Stimulated activated CD4-positive, alpha-beta T cell treated with anti-CD3 and anti-CD28 coated beads, Interleukin-2, amount 100 ng/mL, for 48 hours (primary cell): ENCODE measurements at regions not wholly inside any gene's neighbourhood (a gene's known extent, or its start where the extent isn't known, plus 50 kb on each side); places are given as distances from the start of the nearest gene placed in this dataset.

ENCODE experiments used
- DNase-seq, 2 donors: peaks; one replicate each; pipeline ENCODE4 v3.0.0-alpha.2; 2020

DNA sequence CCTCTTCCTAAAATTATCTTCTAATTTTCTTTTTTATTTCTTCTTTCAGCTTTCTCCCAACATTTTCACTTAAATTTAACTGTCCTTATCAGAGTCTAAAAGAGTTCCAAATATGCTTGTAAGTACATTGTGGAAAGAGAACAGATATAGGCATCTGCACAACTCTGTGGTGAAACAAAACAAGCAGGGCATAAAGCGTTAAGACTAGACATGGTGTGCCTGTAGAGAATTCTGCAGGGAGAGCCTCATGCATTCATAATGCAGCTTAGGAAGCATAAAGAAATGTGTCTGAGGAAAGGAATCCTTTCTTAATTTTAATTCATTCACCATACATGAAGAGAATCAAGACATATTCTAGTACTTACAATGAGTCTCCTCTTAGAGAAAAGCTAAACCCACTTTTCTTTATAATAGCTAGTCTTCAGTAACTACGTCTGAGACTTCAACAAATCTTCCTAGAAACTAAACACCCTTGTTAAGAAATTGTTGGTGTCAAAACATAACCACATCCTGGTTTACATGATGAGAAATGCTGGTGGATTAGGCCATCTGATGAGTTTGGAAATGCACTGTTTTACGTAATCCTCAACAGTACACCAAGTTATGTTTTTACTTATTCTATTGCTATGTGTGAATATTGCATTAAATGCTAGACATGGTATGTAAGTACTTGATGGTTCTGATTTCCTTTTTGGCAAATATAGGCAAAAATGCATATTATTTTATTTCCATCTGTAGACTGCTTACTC, 307.8 kb upstream of the GIMD1 start:
- DNase-seq, result no peak

DNA sequence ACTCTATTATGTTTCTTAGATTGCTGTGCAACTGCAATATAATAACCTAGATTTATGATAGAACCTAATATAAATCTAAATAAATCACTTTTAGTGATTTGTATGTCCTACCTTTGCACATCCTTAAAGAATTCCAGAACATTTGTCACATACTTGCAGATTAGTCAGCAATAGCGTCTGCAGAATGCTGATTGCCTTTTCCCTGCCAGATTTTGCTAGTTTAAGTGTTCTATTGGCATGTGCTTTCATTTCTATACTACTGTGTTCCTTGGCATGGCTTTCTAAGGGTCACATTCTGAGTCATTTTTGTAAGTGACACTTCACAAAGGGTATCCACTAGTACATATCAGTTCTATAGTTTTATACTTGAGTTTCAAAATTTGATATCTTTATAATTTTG, 303.1 kb upstream of the GIMD1 start:
- no peak for DNase-seq

DNA sequence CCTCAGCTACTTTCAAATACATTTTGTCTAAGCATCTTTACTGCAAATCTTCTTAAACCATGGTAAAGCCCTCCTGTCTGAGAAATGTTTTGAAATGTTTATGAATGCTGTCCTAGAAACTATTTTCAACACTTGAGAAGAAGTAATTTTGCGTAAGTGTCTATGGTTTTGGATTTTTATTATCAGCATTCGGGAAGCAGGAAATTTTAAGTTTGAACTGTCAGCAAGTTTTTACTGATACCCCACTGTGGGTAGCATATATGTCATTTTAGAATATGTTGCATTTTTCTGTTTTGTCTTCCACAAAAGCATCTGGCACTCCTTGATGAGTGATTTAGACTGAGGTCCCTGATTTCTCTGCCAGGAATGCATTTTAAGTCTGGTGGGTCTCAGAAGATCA, 302.4 kb upstream of the GIMD1 start:
- no peak for DNase-seq

DNA sequence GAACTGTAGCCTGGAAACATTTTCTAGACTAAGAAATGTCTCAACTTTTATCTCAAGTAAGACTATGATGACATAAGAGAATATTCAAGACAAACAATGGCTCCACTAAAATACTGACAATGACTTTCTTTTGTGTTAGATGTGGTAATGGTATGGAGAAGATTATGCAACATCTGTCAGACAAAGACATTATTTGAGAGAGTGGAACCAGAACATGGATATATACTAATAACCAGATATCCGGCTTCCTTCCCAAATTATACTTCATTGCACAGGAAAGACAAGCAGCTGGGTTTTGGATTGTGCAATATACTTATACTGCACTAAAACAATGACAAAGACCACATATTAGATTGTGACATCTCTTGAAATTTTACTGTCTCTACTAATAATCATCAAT, 290.8 kb upstream of the GIMD1 start:
- no peak for DNase-seq

DNA sequence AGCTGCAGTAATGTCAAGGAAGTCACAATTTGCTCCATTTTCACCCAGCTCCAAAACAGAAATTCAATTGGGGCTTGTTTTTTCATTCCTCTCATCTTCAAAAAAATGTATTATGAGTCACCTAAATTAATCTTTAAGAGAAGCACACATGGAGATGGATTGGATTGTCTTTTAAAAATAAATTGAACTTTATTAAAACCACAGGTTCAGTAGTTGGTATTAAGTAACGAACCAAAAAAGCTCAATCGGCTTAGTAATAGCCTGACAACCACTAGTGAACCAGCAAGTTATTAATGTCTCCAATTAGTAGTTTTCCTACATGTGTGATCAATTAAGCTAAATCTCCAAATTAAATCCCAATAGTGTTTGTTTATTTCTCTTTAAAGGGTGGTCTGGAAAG, 283.5 kb upstream of the GIMD1 start:
- DNase-seq, result no peak

DNA sequence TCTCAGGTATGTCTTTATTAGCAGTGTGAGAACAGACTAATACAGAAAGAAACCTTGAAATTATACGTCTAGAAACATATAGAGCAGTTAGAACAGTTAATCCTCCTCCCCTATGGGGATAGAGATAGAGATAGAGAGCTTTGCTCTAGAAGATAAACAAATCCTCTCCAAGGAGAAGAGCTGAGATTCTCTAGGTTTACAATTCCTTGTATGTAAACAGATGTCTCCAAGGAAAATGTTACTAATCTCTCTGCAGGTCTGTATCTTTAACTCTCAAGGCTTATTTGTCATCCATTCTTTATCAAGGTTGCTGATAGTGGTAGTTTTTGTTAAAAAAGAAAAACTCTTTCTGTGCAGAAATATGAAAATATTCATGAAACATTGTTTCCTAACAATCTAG, 282.1 kb upstream of the GIMD1 start:
- DNase-seq, result no peak

DNA sequence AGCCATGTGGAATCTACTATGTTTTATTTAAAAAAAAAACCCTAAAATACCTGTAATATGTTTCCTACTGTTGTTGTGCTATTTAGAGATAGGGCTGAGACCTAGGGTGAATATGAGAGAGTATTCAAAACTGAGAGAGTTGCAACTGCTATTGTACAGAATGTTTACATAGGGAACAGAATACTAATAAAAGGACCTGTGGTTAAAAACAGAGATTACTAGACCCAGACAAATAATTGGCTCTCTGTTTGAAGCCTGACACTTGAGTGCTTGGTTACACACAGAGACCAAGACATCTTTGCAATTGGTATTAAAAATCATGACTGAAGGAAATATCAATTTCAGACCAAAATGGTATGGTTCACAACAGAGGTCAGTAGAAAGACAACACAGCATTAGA, 278.9 kb upstream of the GIMD1 start:
- no peak for DNase-seq

DNA sequence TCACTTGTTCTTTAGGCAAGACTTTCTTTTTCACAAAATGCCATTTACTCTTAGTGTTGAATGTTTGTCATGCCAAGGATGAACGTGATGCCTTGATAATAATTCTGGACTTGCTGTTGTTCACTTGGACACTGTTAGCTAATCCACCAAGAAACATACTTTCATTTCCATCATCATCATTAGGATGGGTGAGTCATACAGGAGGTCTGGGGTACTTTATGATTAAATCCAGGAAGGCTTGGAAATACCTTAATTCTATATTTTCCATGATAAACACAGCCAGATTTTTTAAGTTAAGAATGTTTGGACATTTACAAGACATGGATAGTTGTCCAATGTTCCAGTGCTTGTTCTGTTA, 260.7 kb upstream of the GIMD1 start:
- no peak for DNase-seq

DNA sequence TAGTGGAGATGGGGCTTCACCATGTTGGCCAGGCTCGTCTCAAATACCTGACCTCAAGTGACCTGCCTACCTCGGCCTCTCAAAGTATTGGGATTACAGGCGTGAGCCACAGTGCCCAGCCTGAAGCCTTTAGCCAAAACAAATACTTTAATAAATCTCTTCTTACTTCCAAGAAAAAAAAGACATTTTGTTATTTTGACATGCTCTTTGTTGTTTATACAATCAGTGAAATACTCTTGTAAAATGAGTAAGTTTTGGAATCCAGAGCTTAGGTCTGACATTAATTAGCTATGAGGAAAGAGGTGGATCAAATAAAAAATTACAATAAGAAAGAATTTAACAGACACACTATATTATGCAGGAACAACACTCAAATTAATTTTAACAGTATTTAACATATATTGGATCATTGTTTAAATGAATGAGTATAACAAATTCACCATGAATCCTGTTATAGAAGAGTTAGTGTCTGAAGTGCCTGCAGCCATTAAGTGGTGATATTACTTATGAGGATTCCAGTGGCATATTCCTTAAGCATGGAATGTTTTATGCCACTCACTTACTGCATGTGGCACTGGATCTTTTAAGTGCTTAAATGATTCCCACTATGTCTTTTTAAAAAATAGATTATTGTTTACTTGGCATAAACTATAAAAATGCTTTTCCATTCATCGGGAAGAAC, 260.1 kb upstream of the GIMD1 start:
- no peak for DNase-seq

DNA sequence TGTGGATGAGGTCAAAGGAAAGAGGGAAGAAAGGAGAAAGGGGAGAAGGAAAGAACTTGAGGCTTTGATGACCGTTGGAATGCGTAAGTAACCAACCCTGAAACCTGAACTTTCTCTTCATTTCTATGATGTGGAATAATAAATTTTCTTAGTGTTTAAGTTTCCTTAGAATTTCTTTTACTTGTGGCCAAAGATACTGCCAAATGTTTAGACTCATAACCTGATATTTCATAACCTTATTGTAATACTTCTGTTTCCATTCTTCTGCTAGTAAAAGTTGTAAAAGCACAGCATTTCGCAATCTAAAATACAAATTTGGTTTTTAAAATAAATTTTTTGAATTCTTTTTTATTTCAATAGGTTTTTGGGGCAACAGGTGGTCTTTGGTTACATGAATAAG, 258.5 kb upstream of the GIMD1 start:
- DNase-seq, result no peak

DNA sequence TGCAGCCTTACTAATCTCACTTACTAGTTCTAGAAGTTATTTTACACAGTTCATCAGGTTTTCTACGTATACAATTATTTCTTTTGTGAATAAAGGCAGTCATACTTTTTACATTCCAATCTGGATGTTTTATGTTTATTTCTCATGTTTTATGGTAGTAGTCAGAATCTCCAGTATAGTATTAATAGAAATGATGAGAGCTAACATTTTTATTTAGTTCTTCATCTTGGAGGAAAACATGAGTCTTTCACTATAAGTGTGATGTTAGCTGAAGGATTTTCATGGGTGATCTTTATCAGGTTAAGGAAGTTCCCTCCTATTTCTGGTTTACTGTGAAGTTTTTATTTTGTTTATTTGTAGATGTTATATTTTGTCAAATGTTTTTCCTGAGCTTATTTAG, 256.1 kb upstream of the GIMD1 start:
- no peak for DNase-seq

DNA sequence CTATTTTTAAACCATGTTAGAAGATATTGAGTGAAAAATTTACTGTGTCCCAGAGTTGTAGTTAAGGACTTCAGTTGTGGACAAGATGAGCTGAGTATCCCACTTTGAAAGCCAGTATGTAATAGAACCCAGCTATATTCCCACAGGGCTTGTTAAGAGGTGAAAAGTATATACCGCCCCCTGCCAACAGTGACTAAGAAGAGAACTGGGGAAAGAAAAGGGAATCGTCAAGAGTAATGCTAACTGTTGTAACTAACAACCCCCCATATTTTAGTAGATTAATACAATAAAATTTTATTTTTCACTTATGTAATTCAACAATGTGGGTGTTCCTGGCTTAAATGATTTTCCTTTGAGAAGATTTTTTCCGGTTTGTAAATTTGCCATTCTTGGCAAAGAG, 250.4 kb upstream of the GIMD1 start:
- DNase-seq, result no peak

DNA sequence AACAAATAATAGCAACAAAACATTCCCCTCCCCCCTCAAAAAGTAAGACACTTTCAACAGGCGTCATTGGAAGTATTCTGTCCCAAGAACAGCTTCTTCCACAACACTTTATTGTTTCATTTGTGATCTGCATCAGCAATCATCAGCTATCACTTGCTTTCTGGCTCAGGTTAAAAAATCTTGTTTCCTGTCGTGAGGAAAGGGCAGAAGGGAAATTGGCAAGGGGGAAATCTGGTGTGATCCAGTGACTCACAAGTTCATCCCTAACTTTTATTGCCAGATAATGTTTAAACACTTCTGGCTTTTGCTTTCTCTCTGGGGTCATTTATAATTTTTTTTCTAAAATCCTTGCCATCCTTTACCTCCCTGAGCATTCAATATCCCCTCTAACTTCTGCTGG, 247.4 kb upstream of the GIMD1 start:
- DNase-seq, result no peak

DNA sequence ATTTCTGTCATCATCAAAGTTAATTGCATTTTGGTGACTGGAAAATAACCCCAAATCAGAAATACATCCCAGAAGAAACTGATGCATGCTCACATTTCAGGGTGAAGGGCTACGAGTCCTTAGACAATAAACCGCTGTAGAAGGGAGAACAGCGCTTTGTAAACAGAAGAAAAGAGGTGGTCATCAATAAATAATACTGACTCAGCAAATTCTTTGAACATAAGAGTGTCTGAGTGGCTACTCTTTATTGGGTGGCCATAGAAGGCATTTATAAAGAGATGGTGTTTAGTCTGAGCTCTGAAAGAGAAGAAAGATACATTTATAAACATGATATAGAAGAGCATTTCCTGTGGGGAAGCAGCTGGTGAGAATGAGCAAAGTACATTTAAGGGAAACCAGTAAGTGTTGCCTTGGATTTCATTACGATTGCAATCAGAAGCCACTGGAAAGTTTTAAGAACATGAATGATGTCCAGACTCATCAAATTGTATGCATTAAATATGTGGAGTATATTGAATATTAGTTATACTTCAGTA, 246.9 kb upstream of the GIMD1 start:
- no peak for DNase-seq

DNA sequence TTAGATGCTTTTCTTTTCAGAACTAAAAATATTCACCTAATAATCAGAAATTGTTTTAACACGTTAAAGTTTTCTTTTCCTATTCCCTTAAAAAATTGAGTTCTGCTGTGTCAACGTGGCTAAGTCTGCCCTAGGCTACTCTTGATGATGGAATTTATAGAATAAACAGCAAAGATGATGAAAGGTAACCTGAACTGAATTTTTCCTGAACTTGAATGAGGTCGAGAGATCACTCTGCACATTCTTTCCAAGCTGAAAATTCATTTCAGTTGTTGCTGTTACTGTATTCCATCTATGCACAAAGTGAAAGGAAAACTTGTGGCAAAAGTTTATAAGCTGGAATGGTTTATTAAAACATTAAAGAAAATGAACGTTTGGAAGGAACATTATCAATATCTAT, 245.9 kb upstream of the GIMD1 start:
- DNase-seq, result no peak

DNA sequence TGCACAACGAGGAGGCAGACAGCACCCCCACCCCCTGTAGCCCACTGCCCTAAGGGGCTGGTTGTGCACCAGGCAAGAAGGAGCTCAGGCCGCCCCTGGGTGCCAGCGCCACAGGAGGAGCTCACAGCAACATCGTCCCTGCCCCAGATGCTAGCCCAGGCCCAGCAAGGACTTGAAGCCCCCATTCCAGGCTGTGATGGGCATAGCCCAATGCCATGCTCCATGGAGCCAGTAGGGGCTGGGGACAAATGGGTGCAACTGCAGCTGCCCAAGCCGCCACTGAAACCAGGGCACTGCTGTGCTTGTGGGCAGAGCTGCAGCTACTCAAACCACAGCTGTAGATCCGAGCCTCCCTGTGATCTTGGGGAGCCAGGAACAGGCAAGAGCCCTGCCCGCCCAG, 241.3 kb upstream of the GIMD1 start:
- no peak for DNase-seq

DNA sequence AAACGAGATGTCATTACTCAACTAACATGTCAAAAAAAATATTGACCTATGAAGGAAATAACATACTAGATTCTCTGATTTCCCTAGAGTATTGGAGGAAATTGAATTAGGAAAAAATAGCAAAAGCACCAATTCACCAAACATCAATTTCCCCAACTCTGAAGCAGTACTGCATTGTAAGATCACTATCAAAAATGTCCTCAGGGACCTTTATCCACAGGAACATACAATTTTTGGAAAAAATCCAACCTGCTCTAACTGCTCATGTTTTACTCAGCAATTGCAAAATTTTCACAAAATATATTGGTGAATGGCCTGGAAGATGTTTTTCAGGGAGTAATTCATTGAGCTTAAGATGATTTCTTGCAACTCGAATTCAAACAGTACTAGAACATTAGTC, 239.0 kb upstream of the GIMD1 start:
- no peak for DNase-seq

DNA sequence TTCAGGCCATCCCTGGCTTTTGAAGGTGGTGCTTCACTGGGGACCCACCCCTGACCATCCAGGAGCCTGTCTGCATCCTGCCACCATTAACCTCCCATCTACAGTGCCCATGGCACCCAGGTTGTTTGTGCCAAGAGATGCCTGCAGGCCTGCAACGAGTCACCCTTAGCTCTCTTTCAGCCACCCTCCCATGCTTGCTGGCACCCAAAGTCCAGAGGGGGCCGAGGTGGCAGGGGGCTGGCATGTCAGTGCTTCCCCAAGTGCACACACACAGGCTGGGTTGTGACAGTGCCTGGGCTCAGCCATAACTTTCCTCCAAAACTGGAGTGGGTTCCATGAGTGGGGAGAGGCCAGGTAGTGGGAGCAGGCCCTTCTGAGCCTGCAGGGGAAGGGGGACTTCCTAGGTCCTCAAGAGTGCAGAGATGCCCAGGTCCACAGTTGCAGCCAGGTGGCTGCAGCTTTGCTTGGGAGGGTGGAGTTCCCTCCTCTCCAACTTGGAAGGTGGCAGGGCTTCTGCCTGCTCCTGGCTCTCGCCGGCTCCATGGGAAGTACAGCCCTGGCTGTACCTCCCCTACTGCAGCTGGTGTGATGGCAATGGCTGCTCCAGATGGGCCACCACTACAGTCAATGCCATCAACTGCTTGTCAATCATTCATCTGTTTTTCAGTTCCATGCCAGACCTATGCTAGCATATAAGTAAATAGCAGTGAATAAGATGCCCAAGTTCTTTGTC, 235.9 kb upstream of the GIMD1 start:
- DNase-seq, result no peak

DNA sequence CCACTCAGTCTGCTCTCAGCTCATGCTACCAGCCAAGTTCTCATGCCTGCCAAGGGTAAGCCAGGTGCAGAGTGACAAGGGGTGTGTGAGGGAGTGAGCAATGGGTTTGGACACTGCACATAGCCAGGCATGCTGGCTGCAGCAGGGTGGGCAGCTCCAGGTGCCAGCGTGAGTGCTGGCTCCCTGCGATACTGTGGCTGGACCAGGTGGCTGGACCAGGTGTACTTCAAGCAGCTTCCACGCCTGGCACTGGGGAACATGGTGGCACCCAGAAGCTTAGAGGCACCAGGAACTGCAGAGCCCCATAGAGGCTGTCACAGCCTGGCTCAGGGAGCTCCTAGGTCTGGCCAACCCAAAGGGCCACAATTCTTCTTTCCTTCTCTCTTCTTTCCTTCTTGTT, 234.9 kb upstream of the GIMD1 start:
- no peak for DNase-seq

DNA sequence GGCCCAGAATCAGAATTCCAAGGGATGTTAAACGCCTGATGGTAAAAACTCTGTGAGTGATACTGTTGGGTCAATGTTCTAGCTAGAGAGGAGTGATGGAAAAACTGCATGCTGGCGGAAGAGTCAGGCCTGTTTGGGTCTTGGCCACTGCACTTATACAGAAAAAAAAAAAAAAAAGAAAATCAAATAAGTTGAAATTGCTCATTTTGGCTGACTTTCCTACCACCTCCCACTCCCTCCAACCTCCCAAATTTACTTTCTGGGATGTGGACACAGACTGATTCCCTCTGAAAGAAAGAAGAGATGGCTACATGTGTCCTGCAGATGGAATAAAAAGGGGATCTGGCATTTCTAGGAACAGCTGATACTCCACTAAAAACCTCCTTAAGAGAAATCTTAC, 234.1 kb upstream of the GIMD1 start:
- DNase-seq, result no peak

DNA sequence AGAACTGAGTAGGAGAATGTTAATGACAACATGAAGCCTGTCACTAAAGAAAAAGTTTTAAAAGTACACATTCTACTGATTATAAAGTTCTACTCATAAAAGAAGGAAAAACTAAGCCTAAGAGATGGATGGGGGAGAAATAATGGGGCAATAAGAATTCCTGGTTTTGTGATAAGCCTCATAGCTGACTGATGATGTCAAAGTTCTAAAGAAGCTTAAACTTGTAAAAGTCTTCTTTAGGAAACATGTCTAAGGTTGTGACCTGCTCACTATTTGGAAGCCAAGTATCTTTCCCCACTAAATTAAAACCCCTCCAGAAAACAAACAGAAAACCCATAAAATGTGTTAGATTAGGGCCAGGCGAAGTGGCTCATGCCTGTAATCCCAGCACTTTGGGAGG, 232.9 kb upstream of the GIMD1 start:
- no peak for DNase-seq

DNA sequence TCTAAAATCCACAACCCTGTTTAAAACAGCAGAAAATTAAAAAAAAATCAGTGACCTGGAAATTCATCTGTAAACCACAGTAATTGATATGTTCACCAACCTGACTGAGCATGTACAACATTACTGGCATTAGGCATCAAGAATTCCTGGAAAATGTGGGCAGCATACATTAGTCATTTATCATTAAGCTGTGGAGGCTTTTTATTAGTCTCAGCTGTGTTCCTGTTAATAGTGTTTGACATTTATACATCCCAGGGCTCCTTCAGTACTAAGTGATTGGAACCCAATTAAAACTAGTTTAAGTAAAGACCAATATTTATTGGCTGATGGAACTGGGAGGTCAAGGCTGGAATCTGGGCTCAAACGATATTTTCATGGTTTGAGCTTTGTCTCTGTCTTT, 227.3 kb upstream of the GIMD1 start:
- no peak for DNase-seq

DNA sequence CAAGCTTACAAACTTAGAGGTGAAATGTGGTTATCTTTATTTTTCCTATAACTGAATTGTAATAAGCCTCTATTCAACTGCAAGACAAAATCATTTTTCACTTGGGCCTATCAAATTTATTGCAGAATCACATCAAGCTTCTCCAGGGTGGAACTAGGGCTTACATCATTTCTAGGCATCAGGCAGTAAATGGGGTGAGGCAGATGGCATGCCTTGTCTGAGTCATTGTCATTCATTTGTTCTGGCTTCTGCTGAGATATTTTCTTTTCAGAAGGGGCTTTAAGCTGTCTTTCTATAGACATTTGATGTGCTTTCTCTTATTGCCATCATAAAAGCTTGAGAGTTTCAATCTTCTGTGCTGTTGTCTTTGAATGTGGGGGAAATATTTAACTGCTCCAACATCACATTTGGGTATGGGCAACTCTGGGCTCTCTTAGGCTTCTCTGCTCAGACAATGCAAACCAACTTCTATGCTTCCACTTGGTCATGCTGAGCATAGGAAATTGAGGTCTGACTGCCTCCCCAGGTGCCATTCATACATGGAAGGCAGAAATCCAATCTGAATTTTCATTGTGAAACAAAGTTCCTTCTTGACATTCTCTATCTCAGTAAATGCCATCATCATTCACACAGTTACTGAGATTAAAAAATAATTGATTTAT, 225.8 kb upstream of the GIMD1 start:
- DNase-seq, result no peak

DNA sequence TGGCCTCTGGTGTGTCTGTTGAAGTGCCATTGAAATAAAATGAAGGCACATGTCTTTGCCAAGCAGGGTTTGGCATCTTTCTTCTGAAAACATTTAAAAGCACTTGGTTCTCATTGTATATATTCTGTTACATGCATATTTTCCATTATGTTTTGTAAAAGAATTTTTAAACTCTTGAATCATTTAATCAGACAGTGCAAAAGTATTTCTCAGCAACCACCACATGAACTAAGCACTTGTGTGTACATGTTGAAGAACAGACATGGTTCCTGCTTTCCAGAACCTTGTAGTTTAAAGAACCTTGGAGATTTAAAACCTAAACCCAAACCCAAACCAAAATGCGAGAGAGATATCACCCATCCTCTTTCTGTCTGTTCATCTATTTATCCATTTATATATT, 220.3 kb upstream of the GIMD1 start:
- no peak for DNase-seq
